Renal cortex interstitium (tissue), 11 donors: ENCODE measurements at regions not wholly inside any gene's neighbourhood (a gene's known extent, or its start where the extent isn't known, plus 50 kb on each side); places are given as distances from the start of the nearest gene placed in this dataset.

Experiments used
- DNase-seq, 11 donors: peaks; one replicate each; pipeline ENCODE4 v3.0.0-alpha.2; 2013; ENCODE audit warnings: low read depth in 9 of 11, low spot score in 4 of 11; ENCODE audit errors: extremely low read depth in 1 of 11

GRCh38 chr16:59920054-59920453, 1185.9 kb upstream of the GOT2 start:
- no peak for DNase-seq

GRCh38 chr16:59913666-59914065, 1179.5 kb upstream of the GOT2 start:
- no peak for DNase-seq

- no peak for DNase-seq
Measured at GRCh38 chr16:59909262-59909661, 1175.1 kb upstream of the GOT2 start.

DNA sequence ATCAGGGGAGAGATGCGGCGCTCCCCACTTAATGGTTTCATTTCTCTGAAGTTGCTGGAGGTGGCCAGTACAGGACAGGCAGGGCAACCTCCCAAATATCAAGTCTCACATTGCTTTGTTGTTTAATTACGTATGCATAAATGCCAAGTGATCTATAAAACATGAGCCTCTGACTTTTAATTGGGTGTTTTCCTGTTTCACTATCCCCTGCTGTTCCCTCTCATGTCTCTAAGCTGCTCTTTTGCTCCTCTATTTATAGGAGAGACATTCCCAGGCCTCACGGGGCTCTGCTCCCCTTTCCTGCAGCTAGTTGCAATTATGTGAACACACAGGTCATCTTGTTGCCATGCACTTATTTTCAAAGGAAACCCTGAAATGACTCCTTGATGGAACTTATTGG, 1173.5 kb upstream of the GOT2 start:
- no peak for DNase-seq

DNA sequence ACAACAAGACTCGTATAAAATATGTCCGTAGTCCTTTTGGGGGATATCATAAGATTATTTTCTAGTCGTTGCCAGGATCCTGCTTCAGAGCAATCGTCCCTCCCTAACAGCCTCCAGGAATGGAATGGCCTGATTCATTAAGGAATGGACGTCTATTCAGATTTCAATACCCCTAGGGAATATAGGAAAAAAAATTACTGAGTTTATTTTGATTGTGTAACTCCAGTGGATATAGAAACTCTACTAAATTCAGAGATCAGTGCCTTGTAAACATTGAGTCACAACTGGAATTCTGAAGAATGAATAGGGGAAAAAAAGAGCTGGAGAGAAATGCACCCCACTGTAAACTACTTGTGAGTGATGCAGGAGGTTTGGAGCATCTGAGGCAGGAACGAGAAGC, 1171.5 kb upstream of the GOT2 start:
- no peak for DNase-seq

DNA sequence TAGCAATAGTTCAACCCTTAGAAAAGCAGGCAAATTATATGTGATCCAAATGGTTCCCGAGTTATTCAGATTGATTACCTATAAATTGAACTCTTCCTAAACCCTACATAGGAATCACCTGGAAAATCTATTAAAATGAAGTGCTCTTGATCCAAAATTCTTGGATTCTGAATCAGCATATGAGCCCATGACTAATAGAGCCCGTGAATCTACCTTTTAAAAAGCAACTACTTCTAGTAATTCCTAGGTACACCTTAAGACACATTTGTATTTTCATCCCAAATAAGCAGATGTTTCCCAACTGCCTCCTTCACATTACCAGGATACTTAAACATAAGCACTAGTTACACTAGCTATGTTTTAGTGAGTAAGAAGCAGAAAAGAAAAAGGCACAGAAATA, 1171.0 kb upstream of the GOT2 start:
- DNase-seq = no peak

GRCh38 chr16:59899940-59900339, 1165.8 kb upstream of the GOT2 start:
- DNase-seq = no peak

- no peak for DNase-seq
Measured at GRCh38 chr16:59892376-59892775, 1158.3 kb upstream of the GOT2 start.

- DNase-seq = no peak
Measured at GRCh38 chr16:59887856-59888255, 1153.7 kb upstream of the GOT2 start.

- no peak for DNase-seq
Measured at GRCh38 chr16:59886021-59886420, 1151.9 kb upstream of the GOT2 start.

DNA sequence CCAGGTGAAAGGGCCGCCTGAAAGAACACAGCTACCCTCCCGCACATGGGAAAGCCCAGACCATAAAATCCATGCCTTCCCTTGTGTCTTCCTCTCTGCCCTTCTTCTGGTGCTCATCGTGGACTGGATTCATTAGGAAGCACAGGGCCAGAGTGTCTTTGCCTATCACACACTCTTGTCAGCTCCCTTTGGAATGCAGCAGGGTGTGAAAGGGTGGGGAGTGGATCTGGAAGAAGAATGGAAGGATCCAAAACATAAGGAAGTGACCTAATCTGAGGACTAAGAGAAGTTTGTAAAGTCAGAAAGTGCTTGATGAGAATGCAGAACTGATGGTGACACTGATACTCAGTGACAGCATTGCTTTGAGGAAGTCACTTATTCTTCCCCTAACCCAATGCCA, 1147.3 kb upstream of the GOT2 start:
- DNase-seq = no peak

- DNase-seq = no peak
Measured at GRCh38 chr16:59880611-59881010, 1146.5 kb upstream of the GOT2 start.

GRCh38 chr16:59878999-59879398, 1144.9 kb upstream of the GOT2 start:
- DNase-seq = no peak

DNA sequence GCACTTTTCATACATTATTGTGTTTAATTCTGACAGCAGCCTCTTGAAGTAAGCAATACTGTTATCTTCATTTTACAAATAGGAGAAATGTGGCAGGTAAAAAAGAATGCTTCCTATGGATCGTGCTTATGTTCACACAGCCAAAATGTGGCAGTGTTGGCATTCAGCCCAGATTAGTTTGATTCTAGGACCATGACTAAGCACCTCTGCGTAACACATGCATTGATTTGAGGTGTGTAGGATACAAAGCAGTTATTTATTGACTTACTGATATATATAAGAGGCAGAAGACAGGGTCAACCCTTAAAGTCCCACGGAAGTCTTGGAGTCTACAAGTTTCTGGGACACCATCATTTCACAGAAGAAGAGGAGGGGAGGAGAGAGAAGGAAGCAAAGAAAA, 1144.4 kb upstream of the GOT2 start:
- no peak for DNase-seq

GRCh38 chr16:59864981-59865666, 1131.0 kb upstream of the GOT2 start:
- no peak for DNase-seq

- no peak for DNase-seq
Measured at GRCh38 chr16:59859676-59860402, 1125.7 kb upstream of the GOT2 start.

DNA sequence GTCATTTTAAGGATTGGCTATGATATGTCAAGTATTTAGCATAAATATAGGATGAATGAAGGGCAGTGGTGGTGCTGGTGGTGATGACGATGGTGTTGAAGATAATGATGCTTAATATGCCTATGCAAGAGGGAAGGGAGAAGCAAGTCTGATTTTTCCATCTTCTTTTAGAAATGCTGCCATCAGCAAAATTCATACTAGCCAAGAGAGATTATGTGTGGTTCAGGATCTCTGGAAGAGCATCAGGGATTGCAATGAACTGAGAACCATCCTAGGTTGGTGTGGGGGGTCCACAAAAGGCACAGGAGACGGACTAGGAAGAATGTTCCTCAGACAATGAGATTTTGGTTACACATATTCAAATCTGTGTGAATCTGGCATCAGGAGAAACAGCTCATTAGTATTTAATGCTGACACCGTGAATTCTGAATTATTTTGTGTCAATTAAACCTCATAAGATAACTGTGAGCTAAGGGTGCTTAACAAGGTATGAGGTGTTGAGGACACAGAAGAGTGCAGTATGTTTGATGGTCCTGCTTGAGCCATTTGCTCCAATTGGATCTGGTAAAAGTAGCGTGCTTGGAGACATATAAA, 1120.8 kb upstream of the GOT2 start:
- no peak for DNase-seq

DNA sequence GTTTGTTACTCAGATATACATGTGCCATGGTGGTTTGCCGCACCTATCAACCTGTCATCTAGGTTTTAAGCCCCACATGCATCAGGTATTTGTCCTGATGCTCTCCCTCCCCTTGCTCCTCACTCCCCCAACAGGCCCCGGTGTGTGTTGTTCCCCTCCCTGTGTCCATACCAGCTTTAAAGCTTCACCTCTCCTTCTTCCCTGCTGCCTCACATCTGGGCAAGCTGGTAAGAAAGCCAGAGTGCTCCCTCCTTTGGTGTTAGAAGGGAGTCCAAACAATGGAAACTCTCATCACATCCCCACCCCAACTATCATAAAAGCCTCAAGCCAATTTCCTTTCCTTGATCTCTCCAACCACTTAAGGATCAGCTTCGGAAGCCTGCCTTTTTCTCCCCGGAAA, 1115.6 kb upstream of the GOT2 start:
- DNase-seq = no peak

DNA sequence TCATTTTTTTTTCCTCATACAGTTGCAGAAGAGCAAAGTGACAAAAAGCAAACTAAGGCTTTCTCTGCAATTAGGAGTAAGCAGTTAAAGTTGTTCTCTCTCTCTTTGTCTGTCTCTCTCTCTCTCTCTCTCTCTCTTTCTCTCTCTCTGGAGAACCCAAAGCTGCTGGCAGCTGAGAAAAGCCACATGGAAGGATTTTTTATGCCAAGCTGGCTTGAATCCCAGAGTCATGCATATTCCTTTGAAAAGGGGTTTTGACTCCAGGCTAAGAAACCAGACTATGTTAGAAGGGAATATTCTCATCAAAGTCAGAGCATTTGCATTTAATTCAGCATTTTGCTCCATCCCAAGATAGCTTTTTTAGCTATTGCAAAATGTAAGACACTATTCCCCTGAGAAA, 1114.2 kb upstream of the GOT2 start:
- no peak for DNase-seq

- DNase-seq = peak in 2 of 11 donors; percentile 3 to 5
Measured at GRCh38 chr16:59840169-59840568, 1106.1 kb upstream of the GOT2 start.

DNA sequence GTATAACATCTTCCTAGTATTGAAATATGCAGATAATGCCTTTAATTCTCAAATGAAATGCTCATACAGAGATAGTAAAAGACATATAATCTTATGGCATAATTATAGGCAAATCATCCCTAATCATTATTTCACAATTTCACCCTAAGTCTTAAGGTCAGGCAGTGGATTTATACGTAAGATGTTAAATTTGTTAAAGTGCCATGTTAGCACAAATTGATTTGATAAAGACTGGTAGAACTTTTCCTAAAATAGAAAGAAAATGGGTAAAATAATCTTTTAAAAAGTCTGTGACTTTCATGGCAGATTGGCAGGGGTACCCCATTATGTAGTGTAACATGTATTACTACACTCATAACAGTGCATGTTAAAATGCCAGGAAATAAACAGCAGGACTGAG, 1092.7 kb upstream of the GOT2 start:
- DNase-seq = no peak
